GM12878 (cell line): ENCODE measurements at regions not wholly inside any gene's neighbourhood (a gene's known extent, or its start where the extent isn't known, plus 50 kb on each side); places are given as distances from the start of the nearest gene placed in this dataset.

Experiments
- ATF7 ChIP-seq: fragments of 450-650 bp; IDR thresholded peaks from 2 replicates; pipeline ENCODE4 v1.6.1; 2016; ENCODE audit warnings: low read depth, mild to moderate bottlenecking
- EED ChIP-seq: sonication (generic); IDR thresholded peaks from 2 replicates; pipeline ENCODE4 v1.6.1; 2016; ENCODE audit warnings: antibody characterized with exemption, low read depth
- EGR1 ChIP-seq, 2 experiments: IDR thresholded peaks; 1 replicate in 1 of 2; 2 replicates in 1 of 2; pipeline ENCODE4 v1.6.1; 2011 to 2012; ENCODE audit warnings: low read depth in 2 of 2, low read length in 2 of 2, borderline replicate concordance in 1 of 2, mild to moderate bottlenecking in 1 of 2, moderate library complexity in 1 of 2
- HDAC6 ChIP-seq: fragments of 200-600 bp; sonication (generic); IDR thresholded peaks from one replicate; pipeline ENCODE4 v1.8.0; 2017; ENCODE audit warnings: antibody characterized with exemption; ENCODE audit not compliant: unreplicated experiment
- KAT2A ChIP-seq: conservative IDR thresholded peaks from 2 replicates; pipeline ENCODE4 v1.6.1; 2011; ENCODE audit warnings: low read depth, low read length; ENCODE audit not compliant: control insufficient read depth
- LARP7 ChIP-seq: fragments of 450-650 bp; IDR thresholded peaks from 2 replicates; pipeline ENCODE4 v1.6.1; 2017; ENCODE audit warnings: mild to moderate bottlenecking
- MEF2A ChIP-seq: IDR thresholded peaks from 2 replicates; pipeline ENCODE4 v1.6.1; 2011; ENCODE audit warnings: low read depth, mild to moderate bottlenecking, low read length, moderate library complexity; ENCODE audit not compliant: insufficient read depth
- NBN ChIP-seq: fragments of 450-650 bp; IDR thresholded peaks from 2 replicates; pipeline ENCODE4 v1.6.1; 2016
- NFYB ChIP-seq: IDR thresholded peaks from 2 replicates; pipeline ENCODE4 v1.6.1; 2011; ENCODE audit warnings: low read depth, mild to moderate bottlenecking, low read length, improper control_type of control experiment, moderate library complexity; ENCODE audit not compliant: insufficient read depth
- PAX5 ChIP-seq: IDR thresholded peaks from 2 replicates; pipeline ENCODE4 v1.6.1; 2011; ENCODE audit warnings: low read depth, low read length, borderline replicate concordance
- RFX5 ChIP-seq: IDR thresholded peaks from 2 replicates; pipeline ENCODE4 v1.6.1; 2011; ENCODE audit warnings: low read depth, low read length, improper control_type of control experiment
- RUNX3 ChIP-seq: IDR thresholded peaks from 2 replicates; pipeline ENCODE4 v1.6.1; 2012; ENCODE audit warnings: low read length, inconsistent platforms
- SUZ12 ChIP-seq: fragments of 200-600 bp; sonication (generic); IDR thresholded peaks from one replicate; pipeline ENCODE4 v1.6.1; 2018; ENCODE audit warnings: antibody characterized with exemption, mild to moderate bottlenecking; ENCODE audit not compliant: unreplicated experiment
- TAF1 ChIP-seq: IDR thresholded peaks from 2 replicates; pipeline ENCODE4 v1.6.1; 2011; ENCODE audit warnings: mild to moderate bottlenecking, low read depth, low read length, borderline replicate concordance
- TARDBP ChIP-seq: IDR thresholded peaks from 2 replicates; pipeline ENCODE4 v1.6.1; 2016; ENCODE audit warnings: borderline replicate concordance
- ZBED1 ChIP-seq: IDR thresholded peaks from 2 replicates; pipeline ENCODE4 v1.6.1; 2016; ENCODE audit warnings: borderline replicate concordance
- TF ChIP-seq, protein P1 (sequence below): fragments of 450-650 bp; IDR thresholded peaks from 2 replicates; pipeline ENCODE4 v1.6.1; 2016; ENCODE audit warnings: mild to moderate bottlenecking
- TF ChIP-seq, protein P2 (sequence below): IDR thresholded peaks from 2 replicates; pipeline ENCODE4 v1.6.1; 2012; ENCODE audit warnings: low read length, inconsistent platforms
- TF ChIP-seq, protein P3 (sequence below): fragments of 450-650 bp; IDR thresholded peaks from 2 replicates; pipeline ENCODE4 v1.6.1; 2017; ENCODE audit warnings: low read depth, mild to moderate bottlenecking, moderate library complexity
- TF ChIP-seq, protein P4 (sequence below): IDR thresholded peaks from 2 replicates; pipeline ENCODE4 v1.6.1; 2012; ENCODE audit warnings: low read depth, low read length, improper control_type of control experiment
- TF ChIP-seq, protein P5 (sequence below): fragments of 450-650 bp; IDR thresholded peaks from 2 replicates; pipeline ENCODE4 v1.6.1; 2017; ENCODE audit warnings: antibody characterized with exemption, mild to moderate bottlenecking, moderate library complexity
- TF ChIP-seq, protein P6 (sequence below): IDR thresholded peaks from 2 replicates; pipeline ENCODE4 v1.6.1; 2011; ENCODE audit warnings: low read depth, mild to moderate bottlenecking, low read length, moderate library complexity, borderline replicate concordance; ENCODE audit errors: extremely low read depth

DNA sequence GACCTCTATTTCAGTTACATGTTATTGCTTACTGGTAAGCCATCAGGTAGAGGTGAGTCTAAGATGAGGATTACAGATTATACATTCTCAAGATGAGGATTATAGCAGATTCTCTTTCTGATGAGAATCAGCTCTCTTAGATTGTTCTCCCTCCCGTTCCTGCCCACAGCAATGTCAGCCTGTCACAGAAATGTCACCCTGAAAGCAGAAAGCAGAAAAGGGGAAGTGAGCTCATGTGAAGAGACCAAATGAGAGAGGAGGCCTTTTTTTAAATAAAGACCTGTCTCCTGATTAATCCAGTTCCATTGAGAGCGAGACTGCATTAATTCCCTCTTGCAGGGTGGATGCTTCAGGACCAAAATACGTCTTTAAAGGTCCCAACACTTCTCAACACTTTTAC lies 445.6 kb downstream of the KCTD12 start (continued):
- TF ChIP-seq, protein P1, sequence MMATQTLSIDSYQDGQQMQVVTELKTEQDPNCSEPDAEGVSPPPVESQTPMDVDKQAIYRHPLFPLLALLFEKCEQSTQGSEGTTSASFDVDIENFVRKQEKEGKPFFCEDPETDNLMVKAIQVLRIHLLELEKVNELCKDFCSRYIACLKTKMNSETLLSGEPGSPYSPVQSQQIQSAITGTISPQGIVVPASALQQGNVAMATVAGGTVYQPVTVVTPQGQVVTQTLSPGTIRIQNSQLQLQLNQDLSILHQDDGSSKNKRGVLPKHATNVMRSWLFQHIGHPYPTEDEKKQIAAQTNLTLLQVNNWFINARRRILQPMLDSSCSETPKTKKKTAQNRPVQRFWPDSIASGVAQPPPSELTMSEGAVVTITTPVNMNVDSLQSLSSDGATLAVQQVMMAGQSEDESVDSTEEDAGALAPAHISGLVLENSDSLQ, result peak; percentile 80
- TF ChIP-seq NFYB (no peak), EGR1 (IDR thresholded peaks at IDR 0.05; ENCODE audit: borderline replicate concordance in 1 of 2, low read depth in 2 of 2, low read length in 2 of 2) (no peak), ATF7 (peak; percentile 21; the same call in 1 of the 2 replicates), KAT2A (no peak), PAX5 (no peak), SUZ12 (no peak), RUNX3 (peak; percentile 19; the same call in 1 of the 2 replicates), MEF2A (no peak), NBN (no peak), LARP7 (no peak), TAF1 (no peak), HDAC6 (no peak), ZBED1 (no peak; the same call in 1 of the 2 replicates), TARDBP (no peak), RFX5 (no peak), EED (no peak)
- TF ChIP-seq, protein P2, sequence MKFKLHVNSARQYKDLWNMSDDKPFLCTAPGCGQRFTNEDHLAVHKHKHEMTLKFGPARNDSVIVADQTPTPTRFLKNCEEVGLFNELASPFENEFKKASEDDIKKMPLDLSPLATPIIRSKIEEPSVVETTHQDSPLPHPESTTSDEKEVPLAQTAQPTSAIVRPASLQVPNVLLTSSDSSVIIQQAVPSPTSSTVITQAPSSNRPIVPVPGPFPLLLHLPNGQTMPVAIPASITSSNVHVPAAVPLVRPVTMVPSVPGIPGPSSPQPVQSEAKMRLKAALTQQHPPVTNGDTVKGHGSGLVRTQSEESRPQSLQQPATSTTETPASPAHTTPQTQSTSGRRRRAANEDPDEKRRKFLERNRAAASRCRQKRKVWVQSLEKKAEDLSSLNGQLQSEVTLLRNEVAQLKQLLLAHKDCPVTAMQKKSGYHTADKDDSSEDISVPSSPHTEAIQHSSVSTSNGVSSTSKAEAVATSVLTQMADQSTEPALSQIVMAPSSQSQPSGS, result no peak
- TF ChIP-seq, protein P3, sequence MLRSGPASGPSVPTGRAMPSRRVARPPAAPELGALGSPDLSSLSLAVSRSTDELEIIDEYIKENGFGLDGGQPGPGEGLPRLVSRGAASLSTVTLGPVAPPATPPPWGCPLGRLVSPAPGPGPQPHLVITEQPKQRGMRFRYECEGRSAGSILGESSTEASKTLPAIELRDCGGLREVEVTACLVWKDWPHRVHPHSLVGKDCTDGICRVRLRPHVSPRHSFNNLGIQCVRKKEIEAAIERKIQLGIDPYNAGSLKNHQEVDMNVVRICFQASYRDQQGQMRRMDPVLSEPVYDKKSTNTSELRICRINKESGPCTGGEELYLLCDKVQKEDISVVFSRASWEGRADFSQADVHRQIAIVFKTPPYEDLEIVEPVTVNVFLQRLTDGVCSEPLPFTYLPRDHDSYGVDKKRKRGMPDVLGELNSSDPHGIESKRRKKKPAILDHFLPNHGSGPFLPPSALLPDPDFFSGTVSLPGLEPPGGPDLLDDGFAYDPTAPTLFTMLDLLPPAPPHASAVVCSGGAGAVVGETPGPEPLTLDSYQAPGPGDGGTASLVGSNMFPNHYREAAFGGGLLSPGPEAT, result no peak
- TF ChIP-seq, protein P4, sequence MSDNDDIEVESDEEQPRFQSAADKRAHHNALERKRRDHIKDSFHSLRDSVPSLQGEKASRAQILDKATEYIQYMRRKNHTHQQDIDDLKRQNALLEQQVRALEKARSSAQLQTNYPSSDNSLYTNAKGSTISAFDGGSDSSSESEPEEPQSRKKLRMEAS, result no peak
- TF ChIP-seq, protein P5, sequence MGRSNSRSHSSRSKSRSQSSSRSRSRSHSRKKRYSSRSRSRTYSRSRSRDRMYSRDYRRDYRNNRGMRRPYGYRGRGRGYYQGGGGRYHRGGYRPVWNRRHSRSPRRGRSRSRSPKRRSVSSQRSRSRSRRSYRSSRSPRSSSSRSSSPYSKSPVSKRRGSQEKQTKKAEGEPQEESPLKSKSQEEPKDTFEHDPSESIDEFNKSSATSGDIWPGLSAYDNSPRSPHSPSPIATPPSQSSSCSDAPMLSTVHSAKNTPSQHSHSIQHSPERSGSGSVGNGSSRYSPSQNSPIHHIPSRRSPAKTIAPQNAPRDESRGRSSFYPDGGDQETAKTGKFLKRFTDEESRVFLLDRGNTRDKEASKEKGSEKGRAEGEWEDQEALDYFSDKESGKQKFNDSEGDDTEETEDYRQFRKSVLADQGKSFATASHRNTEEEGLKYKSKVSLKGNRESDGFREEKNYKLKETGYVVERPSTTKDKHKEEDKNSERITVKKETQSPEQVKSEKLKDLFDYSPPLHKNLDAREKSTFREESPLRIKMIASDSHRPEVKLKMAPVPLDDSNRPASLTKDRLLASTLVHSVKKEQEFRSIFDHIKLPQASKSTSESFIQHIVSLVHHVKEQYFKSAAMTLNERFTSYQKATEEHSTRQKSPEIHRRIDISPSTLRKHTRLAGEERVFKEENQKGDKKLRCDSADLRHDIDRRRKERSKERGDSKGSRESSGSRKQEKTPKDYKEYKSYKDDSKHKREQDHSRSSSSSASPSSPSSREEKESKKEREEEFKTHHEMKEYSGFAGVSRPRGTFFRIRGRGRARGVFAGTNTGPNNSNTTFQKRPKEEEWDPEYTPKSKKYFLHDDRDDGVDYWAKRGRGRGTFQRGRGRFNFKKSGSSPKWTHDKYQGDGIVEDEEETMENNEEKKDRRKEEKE, result no peak
- TF ChIP-seq, protein P6, sequence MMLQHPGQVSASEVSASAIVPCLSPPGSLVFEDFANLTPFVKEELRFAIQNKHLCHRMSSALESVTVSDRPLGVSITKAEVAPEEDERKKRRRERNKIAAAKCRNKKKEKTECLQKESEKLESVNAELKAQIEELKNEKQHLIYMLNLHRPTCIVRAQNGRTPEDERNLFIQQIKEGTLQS, result no peak
